Heart left ventricle (tissue), 13 donors: ENCODE measurements at regions not wholly inside any gene's neighbourhood (a gene's known extent, or its start where the extent isn't known, plus 50 kb on each side); places are given as distances from the start of the nearest gene placed in this dataset.

Source experiments
- POLR2A ChIP-seq, 2 donors: fragments of 450-650 bp; IDR thresholded peaks; one replicate each; pipeline ENCODE4 v1.6.1; 2017; ENCODE audit warnings: antibody characterized with exemption in 2 of 2, mild to moderate bottlenecking in 2 of 2, moderate library complexity in 2 of 2
- TF ChIP-seq, protein P1 (sequence below), 12 donors: fragments of 200-600 bp; sonication (generic) in 4 of 12; IDR thresholded peaks; one replicate each; pipeline versions ENCODE4 v1.5.0 to v1.8.0; 2018 to 2022; ENCODE audit warnings: antibody characterized with exemption in 12 of 12, mild to moderate bottlenecking in 5 of 12
- donor health status: ischemic (EF 13 %, LVEDD 7.1; RV severe dilation, severe dysfunction).
- donor health status: DM: no; HTN: yes; CAD: no.
- donor health status: DM: no; HTN: no; CAD: no.
- donor health status: ischemic (EF 25% LVEDD 6.9; RV normal size, moderate dysfunction).
- donor health status: ischemic (EF 25% LVEDD 5.7; RV mildly dilated, moderate dysfunction).
- donor health status: ischemic (EF 35%, LVEDD 5.7; RV mildly dilated, moderate dysfunction).
- donor health status: nonischemic (EF 11% LVEDD 7.7; RV severe dilation, severe dysfunction).
- donor health status: DM: yes; HTN: yes; CAD: no.
- donor health status: PGD.
- donor health status: ischemic (EF 29% LVEDD 5.4; RV normal size, mild dysfunction).
- donor health status: nonischemic (EF 23%, LVEDD 6.1; RV moderate dilation, normal function).

DNA sequence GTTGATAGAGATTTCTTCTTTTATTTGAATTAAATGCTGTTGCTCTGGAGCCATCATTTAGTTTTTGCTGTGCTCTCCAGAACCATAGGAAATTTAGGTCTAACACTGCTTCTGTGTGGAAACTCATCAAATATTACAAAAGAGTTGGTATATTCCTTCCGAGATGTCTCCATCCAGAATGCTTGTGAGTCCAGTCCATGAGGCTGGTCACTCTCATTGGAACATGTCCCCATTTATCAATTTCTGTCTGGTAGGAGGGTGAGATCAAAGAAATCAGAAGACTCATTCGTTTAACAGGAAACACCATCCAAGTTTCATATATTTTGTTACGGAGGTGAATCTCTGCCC is 52.4 kb upstream of the LMO2 start:
- no peak for TF ChIP-seq POLR2A (IDR thresholded peaks at IDR 0.05)
- TF ChIP-seq, protein P1, sequence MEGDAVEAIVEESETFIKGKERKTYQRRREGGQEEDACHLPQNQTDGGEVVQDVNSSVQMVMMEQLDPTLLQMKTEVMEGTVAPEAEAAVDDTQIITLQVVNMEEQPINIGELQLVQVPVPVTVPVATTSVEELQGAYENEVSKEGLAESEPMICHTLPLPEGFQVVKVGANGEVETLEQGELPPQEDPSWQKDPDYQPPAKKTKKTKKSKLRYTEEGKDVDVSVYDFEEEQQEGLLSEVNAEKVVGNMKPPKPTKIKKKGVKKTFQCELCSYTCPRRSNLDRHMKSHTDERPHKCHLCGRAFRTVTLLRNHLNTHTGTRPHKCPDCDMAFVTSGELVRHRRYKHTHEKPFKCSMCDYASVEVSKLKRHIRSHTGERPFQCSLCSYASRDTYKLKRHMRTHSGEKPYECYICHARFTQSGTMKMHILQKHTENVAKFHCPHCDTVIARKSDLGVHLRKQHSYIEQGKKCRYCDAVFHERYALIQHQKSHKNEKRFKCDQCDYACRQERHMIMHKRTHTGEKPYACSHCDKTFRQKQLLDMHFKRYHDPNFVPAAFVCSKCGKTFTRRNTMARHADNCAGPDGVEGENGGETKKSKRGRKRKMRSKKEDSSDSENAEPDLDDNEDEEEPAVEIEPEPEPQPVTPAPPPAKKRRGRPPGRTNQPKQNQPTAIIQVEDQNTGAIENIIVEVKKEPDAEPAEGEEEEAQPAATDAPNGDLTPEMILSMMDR (IDR thresholded peaks at IDR 0.05), result no peak
